Gastrocnemius medialis (tissue), 4 donors: ENCODE measurements at regions not wholly inside any gene's neighbourhood (a gene's known extent, or its start where the extent isn't known, plus 50 kb on each side); places are given as distances from the start of the nearest gene placed in this dataset.

Experiments
- POLR2A ChIP-seq, 2 donors: fragments of 450-650 bp; IDR thresholded peaks; one replicate each; pipeline ENCODE4 v1.6.1; 2017; ENCODE audit warnings: antibody characterized with exemption in 2 of 2, mild to moderate bottlenecking in 2 of 2, moderate library complexity in 2 of 2
- TF ChIP-seq, protein P1 (sequence below), 5 experiments: fragments of 450-650 bp in 3 of 5; fragments of 200-600 bp in 2 of 5; sonication (generic) in 2 of 5; IDR thresholded peaks in 4 of 5; conservative IDR thresholded peaks in 1 of 5; 1 replicate in 4 of 5; 2 replicates in 1 of 5; pipeline ENCODE4 v1.5.1; 2016 to 2019; ENCODE audit warnings: antibody characterized with exemption in 5 of 5, mild to moderate bottlenecking in 3 of 5, moderate library complexity in 3 of 5

DNA sequence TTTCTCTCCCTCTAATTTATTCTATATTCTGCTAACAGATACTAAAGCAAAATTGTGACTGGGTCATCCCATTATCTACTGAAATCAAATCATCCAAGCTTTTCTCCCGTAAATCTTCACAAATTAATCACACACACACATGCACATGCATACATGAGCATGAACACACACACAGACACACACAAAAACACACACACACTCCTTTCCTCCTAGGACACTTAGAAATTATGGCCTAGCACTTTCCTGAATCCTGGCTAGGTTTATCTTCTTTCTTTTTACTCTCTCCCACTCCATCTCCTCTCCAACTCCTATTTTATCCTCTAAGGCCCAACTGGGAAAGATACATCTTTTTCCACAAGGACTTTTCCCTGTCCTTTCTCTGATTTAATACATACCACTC is 255.6 kb upstream of the G2E3 start:
- TF ChIP-seq, protein P1, sequence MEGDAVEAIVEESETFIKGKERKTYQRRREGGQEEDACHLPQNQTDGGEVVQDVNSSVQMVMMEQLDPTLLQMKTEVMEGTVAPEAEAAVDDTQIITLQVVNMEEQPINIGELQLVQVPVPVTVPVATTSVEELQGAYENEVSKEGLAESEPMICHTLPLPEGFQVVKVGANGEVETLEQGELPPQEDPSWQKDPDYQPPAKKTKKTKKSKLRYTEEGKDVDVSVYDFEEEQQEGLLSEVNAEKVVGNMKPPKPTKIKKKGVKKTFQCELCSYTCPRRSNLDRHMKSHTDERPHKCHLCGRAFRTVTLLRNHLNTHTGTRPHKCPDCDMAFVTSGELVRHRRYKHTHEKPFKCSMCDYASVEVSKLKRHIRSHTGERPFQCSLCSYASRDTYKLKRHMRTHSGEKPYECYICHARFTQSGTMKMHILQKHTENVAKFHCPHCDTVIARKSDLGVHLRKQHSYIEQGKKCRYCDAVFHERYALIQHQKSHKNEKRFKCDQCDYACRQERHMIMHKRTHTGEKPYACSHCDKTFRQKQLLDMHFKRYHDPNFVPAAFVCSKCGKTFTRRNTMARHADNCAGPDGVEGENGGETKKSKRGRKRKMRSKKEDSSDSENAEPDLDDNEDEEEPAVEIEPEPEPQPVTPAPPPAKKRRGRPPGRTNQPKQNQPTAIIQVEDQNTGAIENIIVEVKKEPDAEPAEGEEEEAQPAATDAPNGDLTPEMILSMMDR (IDR thresholded peaks at IDR 0.05 in 4 of 5, conservative IDR thresholded peaks at IDR 0.05 in 1 of 5): no peak
- TF ChIP-seq POLR2A (IDR thresholded peaks at IDR 0.05): no peak
